CD4-positive, alpha-beta memory T cell (primary cell): ENCODE measurements at regions not wholly inside any gene's neighbourhood (a gene's known extent, or its start where the extent isn't known, plus 50 kb on each side); places are given as distances from the start of the nearest gene placed in this dataset.

ENCODE experiments used
- CTCF ChIA-PET: fragments of 350-600 bp; sonication (Branson Sonifier 250); formaldehyde crosslinking; loops from one replicate; lab custom pipeline; 2021; ENCODE audit warnings: inconsistent platforms; ENCODE audit not compliant: partially characterized antibody; lab: Charles Lee
- POLR2A ChIA-PET: fragments of 350-600 bp; sonication (Branson Sonifier 250); formaldehyde crosslinking; loops from one replicate; lab custom pipeline; 2021; ENCODE audit not compliant: partially characterized antibody; lab: Charles Lee
- DNase-seq, 5 donors: peaks; one replicate each; pipeline versions ENCODE4 v3.0.0 to v3.0.0-alpha.2; 2020 to 2022; ENCODE audit warnings: mixed read lengths in 1 of 5
- H3K27ac ChIP-seq: one replicate; pipeline ENCODE4 v1.7.0; 2013; ENCODE audit warnings: low read depth, low read length
- H3K27me3 ChIP-seq: 2 replicates; pipeline ENCODE4 v1.7.0; 2013; ENCODE audit warnings: mild to moderate bottlenecking, low read length, moderate library complexity; ENCODE audit not compliant: insufficient read depth
- H3K36me3 ChIP-seq: 2 replicates; pipeline ENCODE4 v1.7.0; 2013; ENCODE audit warnings: mild to moderate bottlenecking, low read length, moderate library complexity; ENCODE audit not compliant: insufficient read depth
- H3K4me1 ChIP-seq: 2 replicates; pipeline ENCODE4 v1.7.0; 2013; ENCODE audit warnings: mild to moderate bottlenecking, low read length, moderate library complexity; ENCODE audit not compliant: insufficient read depth
- H3K4me3 ChIP-seq, 2 donors: one replicate each; pipeline ENCODE4 v1.7.0; 2013; ENCODE audit warnings: low read length in 2 of 2, mild to moderate bottlenecking in 1 of 2
- H3K9me3 ChIP-seq, 2 donors: one replicate each; pipeline ENCODE4 v1.7.0; 2013; ENCODE audit warnings: low read length in 2 of 2, control low read depth in 1 of 2; ENCODE audit not compliant: control insufficient read depth in 1 of 2
- H3K27ac Mint-ChIP-seq, 7 donors: one replicate each; pipeline ENCODE4 v1.8.0; 2020 to 2021; ENCODE audit warnings: mixed read lengths in 7 of 7, mild to moderate bottlenecking in 6 of 7, inconsistent platforms in 3 of 7, moderate library complexity in 3 of 7
- H3K27me3 Mint-ChIP-seq, 2 donors: one replicate each; pipeline ENCODE4 v1.8.0; 2020 to 2021; ENCODE audit warnings: mixed read lengths in 2 of 2
- H3K36me3 Mint-ChIP-seq, 2 donors: one replicate each; pipeline ENCODE4 v1.8.0; 2020 to 2021; ENCODE audit warnings: mixed read lengths in 2 of 2, inconsistent platforms in 1 of 2, mild to moderate bottlenecking in 1 of 2
- H3K4me1 Mint-ChIP-seq, 4 donors: one replicate each; pipeline ENCODE4 v1.8.0; 2020 to 2021; ENCODE audit warnings: mixed read lengths in 4 of 4, mild to moderate bottlenecking in 1 of 4
- H3K4me3 Mint-ChIP-seq, 8 donors: one replicate each; pipeline ENCODE4 v1.8.0; 2020 to 2021; ENCODE audit warnings: mixed read lengths in 8 of 8, mild to moderate bottlenecking in 7 of 8, moderate library complexity in 6 of 8, inconsistent platforms in 3 of 8
- H3K9me3 Mint-ChIP-seq, 8 donors: one replicate each; pipeline ENCODE4 v1.8.0; 2020 to 2021; ENCODE audit warnings: mixed read lengths in 8 of 8, mild to moderate bottlenecking in 5 of 8, inconsistent platforms in 3 of 8, moderate library complexity in 1 of 8
- intact Hi-C: fragments of 100-400 bp; cut with micrococcal nuclease; formaldehyde crosslinking; loops from one replicate; pipeline ENCODE4 v1.15.1; 2023

DNA sequence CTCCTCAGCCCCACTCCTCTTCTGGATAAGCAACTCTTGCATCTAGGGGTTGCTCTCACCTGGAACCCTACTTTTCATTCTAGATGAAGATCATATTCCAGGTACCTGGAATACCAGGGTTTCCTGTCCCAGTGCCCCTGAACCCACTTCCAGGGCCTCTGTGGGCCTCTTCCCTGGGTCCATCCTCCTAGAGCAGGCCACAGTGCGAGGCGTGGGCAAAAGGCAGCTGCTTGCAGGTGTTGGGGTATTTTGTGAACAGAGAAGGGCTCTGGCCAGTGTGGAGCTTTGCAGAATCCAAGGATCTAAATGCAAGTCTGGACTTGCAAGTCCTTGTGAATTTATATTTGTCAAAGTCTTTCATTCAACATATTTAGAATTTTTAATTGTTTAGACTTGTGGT is 240.4 kb upstream of the POU3F1 start:
- no peaks in the 10 kb centered on the region for H3K9me3 ChIP-seq
- no peak overlapping the region for H3K4me3 ChIP-seq
- no peak overlapping the region for H3K27ac ChIP-seq
- CTCF ChIA-PET = no interaction called here
- intact Hi-C loops = no loop called here
- no peaks in the 10 kb centered on the region for H3K4me1 ChIP-seq
- Mint-ChIP-seq H3K9me3 (peaks cover 0 to 3% (median 0%) of the 10 kb centered on the region in 8 donors), H3K27ac (no peak overlapping the region), H3K4me1 (peaks cover 0 to 3% (median 0%) of the 10 kb centered on the region in 4 donors), H3K4me3 (no peak overlapping the region), H3K36me3 (no peaks in the 10 kb centered on the region), H3K27me3 (peaks cover 14 to 33% of the 10 kb centered on the region in 2 donors)
- POLR2A ChIA-PET = no interaction called here
- no peaks in the 10 kb centered on the region for H3K36me3 ChIP-seq
- DNase-seq = no peak
- H3K27me3 ChIP-seq = peaks cover 3% of the 10 kb centered on the region

DNA sequence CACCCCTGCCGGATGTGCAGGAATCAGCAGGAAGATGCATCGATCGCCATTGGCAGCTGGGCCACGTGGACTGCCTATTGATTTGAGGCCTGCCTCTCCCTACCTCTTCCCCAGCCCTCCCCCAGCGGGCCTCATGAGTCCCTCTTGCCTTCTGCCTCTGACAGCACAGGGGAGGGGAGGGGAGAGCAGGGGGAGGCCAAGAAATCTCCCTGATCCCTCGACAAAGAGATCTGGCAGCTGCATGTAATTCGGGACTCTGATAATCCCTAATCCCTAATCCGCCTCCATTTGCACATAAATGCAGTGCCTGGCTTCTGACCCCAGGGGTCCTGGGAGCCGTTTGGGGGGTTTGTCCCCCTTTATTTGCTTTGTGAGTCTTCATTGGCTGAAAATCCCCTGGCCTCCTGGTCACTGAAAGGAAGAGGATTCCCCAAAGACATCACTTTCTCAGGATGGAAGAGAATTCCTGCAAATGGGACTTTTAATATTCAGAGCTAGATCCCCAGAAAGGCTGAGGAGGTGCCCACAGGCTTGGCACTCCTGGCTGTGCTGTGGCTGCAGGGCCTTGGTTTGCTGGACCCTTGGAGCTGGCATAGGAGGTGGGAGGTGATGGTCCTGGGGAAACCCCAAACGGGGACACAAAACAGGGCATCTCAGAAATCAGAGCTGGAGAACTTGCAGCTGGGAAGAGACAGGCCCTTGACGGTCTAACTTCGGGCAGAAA is 239.4 kb upstream of the POU3F1 start:
- Mint-ChIP-seq H3K4me1 (no peaks in the 10 kb centered on the region), H3K4me3 (no peak overlapping the region), H3K27me3 (peaks cover 15 to 33% of the 10 kb centered on the region in 2 donors), H3K9me3 (peaks cover 0 to 5% (median 0%) of the 10 kb centered on the region in 8 donors), H3K27ac (no peak overlapping the region), H3K36me3 (no peaks in the 10 kb centered on the region)
- Histone ChIP-seq H3K27me3 (no peaks in the 10 kb centered on the region), H3K36me3 (no peaks in the 10 kb centered on the region), H3K27ac (no peak overlapping the region), H3K9me3 (no peaks in the 10 kb centered on the region), H3K4me3 (no peak overlapping the region), H3K4me1 (no peaks in the 10 kb centered on the region)
- DNase-seq = no peak
- POLR2A ChIA-PET = no interaction called here
- CTCF ChIA-PET = no interaction called here
- intact Hi-C loops = no loop called here

DNA sequence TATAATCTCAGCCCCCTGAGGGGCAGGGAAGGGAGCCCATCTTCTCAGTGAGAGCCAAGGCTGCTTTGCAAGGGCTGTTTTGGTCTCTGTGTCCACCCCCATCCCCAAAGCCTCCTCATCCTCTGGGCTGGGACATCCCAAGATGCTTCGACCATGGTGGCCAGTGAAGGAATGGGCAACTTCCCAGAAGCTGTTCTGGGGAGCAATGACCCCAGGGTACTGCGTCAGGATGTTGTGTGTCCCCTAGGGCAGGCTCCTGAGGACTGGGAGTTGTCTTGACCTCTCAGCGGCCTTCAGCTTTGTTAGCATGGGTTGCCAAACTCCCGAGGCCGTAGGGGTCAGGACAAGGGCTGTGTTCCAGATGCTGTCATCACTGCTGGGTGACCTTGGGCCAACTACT is 238.4 kb upstream of the POU3F1 start:
- no peak overlapping the region for H3K4me3 Mint-ChIP-seq
- Histone ChIP-seq H3K9me3 (no peaks in the 10 kb centered on the region), H3K4me1 (no peaks in the 10 kb centered on the region), H3K27ac (no peak overlapping the region), H3K27me3 (no peaks in the 10 kb centered on the region), H3K36me3 (no peaks in the 10 kb centered on the region), H3K4me3 (no peak overlapping the region)
- ChIA-PET CTCF (no interaction called here), POLR2A (no interaction called here)
- H3K4me1 Mint-ChIP-seq = no peaks in the 10 kb centered on the region
- no peak overlapping the region for H3K27ac Mint-ChIP-seq
- intact Hi-C loops = no loop called here
- H3K27me3 Mint-ChIP-seq = peaks cover 15 to 32% of the 10 kb centered on the region in 2 donors
- no peak for DNase-seq
- H3K36me3 Mint-ChIP-seq = no peaks in the 10 kb centered on the region
- peaks cover 0 to 9% (median 5%) of the 10 kb centered on the region in 8 donors for H3K9me3 Mint-ChIP-seq

DNA sequence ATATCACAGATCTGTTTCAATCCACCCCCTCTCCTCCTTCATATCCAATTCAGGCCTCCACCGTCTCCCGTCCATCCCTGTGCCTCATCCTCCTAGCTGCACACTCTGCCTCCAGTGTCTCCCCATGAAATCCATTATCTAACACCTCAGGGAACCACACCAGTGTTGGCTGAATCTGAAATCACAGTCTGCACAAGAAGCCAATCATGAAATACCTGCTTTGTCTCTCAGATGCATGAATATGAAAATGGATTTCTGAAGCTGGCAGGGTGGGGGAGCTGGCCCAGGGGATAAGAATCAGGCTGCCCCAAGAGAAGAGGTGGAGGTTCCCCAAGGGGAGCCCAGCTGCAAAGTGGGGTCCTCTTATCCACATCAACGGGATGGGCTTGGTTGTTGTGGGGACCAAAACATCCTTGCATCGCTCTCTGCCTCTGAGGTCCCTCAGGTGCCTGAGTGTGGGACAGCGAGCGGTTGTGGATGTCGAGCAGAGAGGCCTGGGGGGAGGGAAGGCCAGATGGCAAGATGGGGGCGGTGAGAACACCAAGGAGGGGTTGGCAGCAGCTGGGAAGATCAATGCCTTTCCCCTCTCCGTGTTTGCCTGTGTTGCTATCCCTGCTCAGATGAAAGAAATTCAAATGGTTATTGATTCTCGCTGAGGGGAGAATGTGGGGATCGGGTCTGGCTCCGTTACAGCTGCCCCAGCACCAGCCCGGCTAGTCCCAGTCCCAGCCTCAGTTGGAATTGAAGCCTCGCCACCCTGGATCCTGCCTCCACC is 237.3 kb upstream of the POU3F1 start:
- Mint-ChIP-seq H3K27ac (no peak overlapping the region), H3K27me3 (peaks cover 15 to 31% of the 10 kb centered on the region in 2 donors), H3K4me1 (no peaks in the 10 kb centered on the region), H3K9me3 (peaks cover 4 to 19% (median 12%) of the 10 kb centered on the region in 8 donors), H3K36me3 (peaks cover 0 to 6% of the 10 kb centered on the region in 2 donors), H3K4me3 (no peak overlapping the region)
- H3K27ac ChIP-seq = no peak overlapping the region
- no peak for DNase-seq
- no peak overlapping the region for H3K4me3 ChIP-seq
- CTCF ChIA-PET = no interaction called here
- H3K9me3 ChIP-seq = peaks cover 0 to 7% of the 10 kb centered on the region in 2 donors
- no peaks in the 10 kb centered on the region for H3K27me3 ChIP-seq
- POLR2A ChIA-PET = no interaction called here
- no peaks in the 10 kb centered on the region for H3K36me3 ChIP-seq
- intact Hi-C loops = no loop called here
- no peaks in the 10 kb centered on the region for H3K4me1 ChIP-seq

DNA sequence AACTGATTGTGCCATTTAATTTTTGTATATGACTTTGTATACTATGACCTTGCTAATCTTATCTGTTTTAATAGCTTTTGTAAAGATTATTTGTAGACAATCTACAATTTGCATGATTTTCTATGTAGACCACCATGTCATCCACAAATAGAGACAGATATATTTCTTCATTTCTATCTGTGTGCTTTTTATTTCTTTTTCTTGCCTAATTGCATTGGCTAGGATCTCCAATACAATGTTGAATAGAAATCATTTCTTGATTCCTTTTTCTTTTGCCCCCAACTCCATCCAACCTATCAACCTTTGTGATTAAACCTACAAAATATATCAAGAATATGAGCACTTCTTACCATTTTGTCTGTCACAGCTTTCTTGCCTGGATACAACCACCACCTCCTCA is 232.6 kb upstream of the POU3F1 start:
- no peak overlapping the region for H3K4me3 Mint-ChIP-seq
- DNase-seq = no peak
- intact Hi-C loops = no loop called here
- CTCF ChIA-PET = no interaction called here
- H3K27ac Mint-ChIP-seq = no peak overlapping the region
- H3K27me3 ChIP-seq = no peaks in the 10 kb centered on the region
- H3K4me1 Mint-ChIP-seq = no peaks in the 10 kb centered on the region
- H3K4me3 ChIP-seq = no peak overlapping the region
- H3K9me3 ChIP-seq = peaks cover 0 to 7% of the 10 kb centered on the region in 2 donors
- no peaks in the 10 kb centered on the region for H3K4me1 ChIP-seq
- no peaks in the 10 kb centered on the region for H3K36me3 ChIP-seq
- H3K9me3 Mint-ChIP-seq = peaks cover 6 to 34% (median 24%) of the 10 kb centered on the region in 8 donors
- H3K36me3 Mint-ChIP-seq = peaks cover 0 to 6% of the 10 kb centered on the region in 2 donors
- peaks cover 20 to 37% of the 10 kb centered on the region in 2 donors for H3K27me3 Mint-ChIP-seq
- POLR2A ChIA-PET = no interaction called here
- H3K27ac ChIP-seq = no peak overlapping the region

DNA sequence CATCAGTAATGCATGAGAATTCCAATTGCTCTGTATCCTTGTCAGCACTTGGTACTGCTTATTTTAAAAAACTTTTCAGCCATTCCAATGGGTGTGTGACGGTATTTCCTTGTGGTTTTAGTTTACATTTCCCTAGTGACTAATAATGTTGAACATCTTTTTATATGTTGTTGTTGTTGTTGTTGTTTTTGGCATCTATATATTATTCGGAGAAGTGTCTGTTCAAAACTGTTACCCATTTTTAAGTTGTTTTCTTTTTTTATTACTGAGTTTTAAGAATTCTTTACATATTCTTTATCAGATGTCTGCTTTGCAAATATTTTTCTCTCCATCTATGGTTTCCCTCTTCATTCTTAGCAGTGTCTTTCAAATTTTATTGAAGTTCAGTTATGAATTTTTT is 231.1 kb upstream of the POU3F1 start:
- H3K36me3 ChIP-seq = no peaks in the 10 kb centered on the region
- no peak overlapping the region for H3K27ac ChIP-seq
- Mint-ChIP-seq H3K27ac (no peak overlapping the region), H3K4me3 (no peak overlapping the region), H3K9me3 (peaks cover 6 to 34% (median 24%) of the 10 kb centered on the region in 8 donors), H3K36me3 (peaks cover 0 to 6% of the 10 kb centered on the region in 2 donors), H3K4me1 (no peaks in the 10 kb centered on the region), H3K27me3 (peaks cover 22 to 38% of the 10 kb centered on the region in 2 donors)
- H3K9me3 ChIP-seq = peaks cover 0 to 7% of the 10 kb centered on the region in 2 donors
- CTCF ChIA-PET = no interaction called here
- POLR2A ChIA-PET = no interaction called here
- intact Hi-C loops = no loop called here
- H3K4me3 ChIP-seq = no peak overlapping the region
- no peaks in the 10 kb centered on the region for H3K27me3 ChIP-seq
- no peak for DNase-seq
- H3K4me1 ChIP-seq = no peaks in the 10 kb centered on the region

DNA sequence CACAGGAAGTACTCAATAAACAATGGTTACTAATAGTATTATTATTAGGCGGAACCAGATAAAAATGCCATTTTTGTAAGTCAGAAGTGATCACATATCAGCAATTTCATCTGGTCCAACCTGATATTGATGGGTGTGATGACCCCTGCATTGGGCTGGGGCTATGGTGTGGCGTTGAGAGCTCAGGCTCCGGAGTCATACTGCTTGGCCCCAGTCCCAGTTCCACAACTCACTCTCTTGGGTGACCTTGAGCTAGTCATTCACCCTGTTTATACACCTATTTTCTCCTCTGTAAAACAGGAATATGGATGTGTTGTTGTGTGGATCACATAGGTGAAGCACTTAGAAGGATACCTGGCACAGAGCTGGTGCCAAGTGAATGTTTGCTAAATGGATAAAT is 229.4 kb upstream of the POU3F1 start:
- Histone ChIP-seq H3K36me3 (no peaks in the 10 kb centered on the region), H3K9me3 (peaks cover 0 to 7% of the 10 kb centered on the region in 2 donors), H3K4me1 (no peaks in the 10 kb centered on the region), H3K27ac (no peak overlapping the region), H3K27me3 (no peaks in the 10 kb centered on the region), H3K4me3 (no peak overlapping the region)
- Mint-ChIP-seq H3K4me3 (no peak overlapping the region), H3K36me3 (peaks cover 0 to 6% of the 10 kb centered on the region in 2 donors), H3K27ac (no peak overlapping the region), H3K4me1 (no peaks in the 10 kb centered on the region), H3K9me3 (peaks cover 2 to 34% (median 23%) of the 10 kb centered on the region in 8 donors), H3K27me3 (peaks cover 29 to 38% of the 10 kb centered on the region in 2 donors)
- intact Hi-C loops = no loop called here
- DNase-seq = no peak
- CTCF ChIA-PET = no interaction called here
- POLR2A ChIA-PET = no interaction called here
